ENCODE measurements at regions not wholly inside any gene's neighbourhood (a gene's known extent, or its start where the extent isn't known, plus 50 kb on each side); places are given as distances from the start of the nearest gene placed in this dataset.

GRCh38 chr2:144578099-144578498 lies 58.2 kb upstream of the ZEB2 start:
- DNase-seq (ENCODE audit: low read depth): no peak

- DNase-seq (ENCODE audit: low read depth): no peak
Observed at GRCh38 chr2:144572977-144573376, 53.1 kb upstream of the ZEB2 start.

DNA sequence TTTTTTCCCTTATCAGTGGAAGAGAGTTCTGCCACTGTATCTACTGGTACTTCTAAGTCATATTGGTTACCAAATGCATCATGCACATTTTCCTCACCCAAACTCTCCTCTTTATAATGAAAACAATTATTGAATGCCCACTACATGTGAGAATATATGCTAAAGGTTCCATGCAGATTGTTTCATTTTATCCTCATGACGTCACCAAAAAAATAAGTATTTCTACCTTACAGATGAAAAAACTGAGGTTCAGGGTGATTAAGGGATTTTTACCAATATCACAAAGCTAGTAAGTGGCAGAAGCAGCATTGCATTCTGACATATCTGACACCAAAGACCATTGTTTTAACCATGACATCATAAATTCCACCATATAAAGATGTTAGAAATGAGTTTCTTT lies 51.9 kb upstream of the ZEB2 start:
- no peak for DNase-seq (ENCODE audit: low read depth)

- DNase-seq (ENCODE audit: low read depth): no peak
Observed at GRCh38 chr2:144570566-144570965, 50.6 kb upstream of the ZEB2 start.
